GM23338 (cell line): ENCODE measurements at regions not wholly inside any gene's neighbourhood (a gene's known extent, or its start where the extent isn't known, plus 50 kb on each side); places are given as distances from the start of the nearest gene placed in this dataset.

Experiments
- ATAC-seq: fragments of 200-7000 bp; cut with Tn5 transposase; 3 replicates; pipeline ENCODE4 v1.9.1; 2020
- DNase-seq: peaks from one replicate; pipeline ENCODE4 v3.0.0-alpha.2; 2015; ENCODE audit warnings: low spot score
- H2AFZ ChIP-seq: fragments of 200-600 bp; sonication (generic); 2 replicates; pipeline ENCODE4 v1.8.0; 2016; ENCODE audit warnings: antibody characterized with exemption, mild to moderate bottlenecking, moderate library complexity
- H3F3A ChIP-seq: fragments of 200-600 bp; sonication (generic); replicated peaks from 2 replicates; pipeline ENCODE4 v1.8.0; 2017; ENCODE audit warnings: antibody characterized with exemption, mixed run types, low read depth
- H3K27ac ChIP-seq: fragments of 200-600 bp; sonication (generic); 2 replicates; pipeline ENCODE4 v1.6.1; 2016; ENCODE audit warnings: low read depth
- H3K27me3 ChIP-seq: fragments of 200-600 bp; sonication (generic); 2 replicates; pipeline ENCODE4 v1.8.0; 2016; ENCODE audit warnings: mild to moderate bottlenecking, mixed run types, moderate library complexity; ENCODE audit not compliant: insufficient read depth
- H3K36me3 ChIP-seq: fragments of 200-600 bp; sonication (generic); 2 replicates; pipeline ENCODE4 v1.8.0; 2016; ENCODE audit warnings: mild to moderate bottlenecking; ENCODE audit not compliant: insufficient read depth
- H3K4me1 ChIP-seq: fragments of 200-600 bp; sonication (generic); 2 replicates; pipeline ENCODE4 v1.8.0; 2016; ENCODE audit warnings: mild to moderate bottlenecking, moderate library complexity; ENCODE audit not compliant: insufficient read depth
- H3K4me2 ChIP-seq: fragments of 200-600 bp; sonication (generic); 2 replicates; pipeline ENCODE4 v1.7.1; 2017; ENCODE audit warnings: mixed run types
- H3K4me3 ChIP-seq: fragments of 200-600 bp; sonication (generic); 2 replicates; pipeline ENCODE4 v1.6.1; 2016; ENCODE audit warnings: mixed run types
- H3K79me2 ChIP-seq: fragments of 200-600 bp; sonication (generic); replicated peaks from 2 replicates; pipeline ENCODE4 v1.8.0; 2017; ENCODE audit warnings: mild to moderate bottlenecking; ENCODE audit not compliant: insufficient read depth
- H3K9me2 ChIP-seq: fragments of 200-600 bp; sonication (generic); 2 replicates; pipeline ENCODE4 v1.8.0; 2017; ENCODE audit not compliant: insufficient read depth
- H4K20me1 ChIP-seq: fragments of 200-600 bp; sonication (generic); replicated peaks from 2 replicates; pipeline ENCODE4 v1.8.0; 2017; ENCODE audit warnings: mild to moderate bottlenecking; ENCODE audit not compliant: insufficient read depth
- H3K27ac Mint-ChIP-seq: 2 replicates; pipeline ENCODE4 v1.8.0; 2020; ENCODE audit warnings: inconsistent platforms, mild to moderate bottlenecking, moderate library complexity, mixed read lengths
- H3K27me3 Mint-ChIP-seq: 3 replicates; pipeline ENCODE4 v1.8.0; 2022; ENCODE audit warnings: low read depth, mild to moderate bottlenecking, moderate library complexity, mixed read lengths, inconsistent platforms; ENCODE audit not compliant: insufficient read depth, poor library complexity
- H3K36me3 Mint-ChIP-seq: 3 replicates; pipeline ENCODE4 v1.8.0; 2021; ENCODE audit warnings: low read depth, mild to moderate bottlenecking, inconsistent platforms, moderate library complexity, mixed read lengths
- H3K4me1 Mint-ChIP-seq: 3 replicates; pipeline ENCODE4 v1.8.0; 2020; ENCODE audit warnings: mild to moderate bottlenecking, inconsistent platforms, mixed read lengths
- H3K4me3 Mint-ChIP-seq: 3 replicates; pipeline ENCODE4 v1.8.0; 2021; ENCODE audit warnings: moderate library complexity, mild to moderate bottlenecking, inconsistent platforms, mixed read lengths
- H3K9me3 Mint-ChIP-seq: 3 replicates; pipeline ENCODE4 v1.8.0; 2020; ENCODE audit warnings: moderate library complexity, mild to moderate bottlenecking, inconsistent platforms, mixed read lengths
- CREB1 ChIP-seq: fragments of 250-450 bp; sonication (Bioruptor Pico); IDR thresholded peaks from 2 replicates; pipeline ENCODE4 v1.5.0; 2020; ENCODE audit warnings: low read depth, mild to moderate bottlenecking, moderate library complexity
- EZH2phosphoT487 ChIP-seq: fragments of 200-600 bp; sonication (generic); IDR thresholded peaks from one replicate; pipeline ENCODE4 v1.8.1; 2018; ENCODE audit warnings: antibody characterized with exemption; ENCODE audit not compliant: unreplicated experiment
- JUNB ChIP-seq: IDR thresholded peaks from one replicate; pipeline ENCODE4 v1.6.1; 2016; ENCODE audit warnings: antibody characterized with exemption; ENCODE audit not compliant: unreplicated experiment
- POLR2AphosphoS5 ChIP-seq: IDR thresholded peaks from 2 replicates; pipeline ENCODE4 v1.6.1; 2016; ENCODE audit warnings: antibody characterized with exemption, low read depth
- ZNF114 ChIP-seq: fragments of 250-450 bp; sonication (Bioruptor Pico); IDR thresholded peaks from 2 replicates; pipeline ENCODE4 v1.5.0; 2020; ENCODE audit warnings: mild to moderate bottlenecking, moderate library complexity
- ZNF331 ChIP-seq: fragments of 250-450 bp; sonication (Bioruptor Pico); IDR thresholded peaks from 2 replicates; pipeline ENCODE4 v1.5.0; 2020; ENCODE audit warnings: low read depth, mild to moderate bottlenecking, moderate library complexity
- TF ChIP-seq, protein P1 (sequence below): fragments of 250-450 bp; sonication (Bioruptor Pico); IDR thresholded peaks from 2 replicates; pipeline ENCODE4 v1.5.0; 2020; ENCODE audit warnings: mild to moderate bottlenecking, moderate library complexity

DNA sequence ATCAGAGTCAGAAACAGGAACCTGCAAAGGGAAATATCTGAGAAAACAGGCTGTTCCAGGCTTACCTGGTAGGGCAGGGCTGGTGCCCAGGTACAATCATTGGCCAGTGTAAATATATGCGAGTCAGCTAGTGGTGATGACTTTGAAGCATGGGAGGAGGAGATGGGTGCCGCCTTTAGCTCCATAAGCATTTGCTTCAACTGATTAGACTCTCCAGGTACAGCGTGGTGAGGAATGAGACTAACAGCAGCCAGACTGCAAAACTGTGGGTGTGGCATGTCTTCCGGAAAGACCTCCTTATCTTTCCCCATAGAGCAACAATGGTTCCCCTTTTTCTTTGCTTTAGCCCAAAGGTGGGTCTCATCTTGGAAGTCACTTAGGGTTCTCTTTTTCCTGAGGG is 137.2 kb downstream of the LRIG2 start (continued):
- TF ChIP-seq, protein P1, sequence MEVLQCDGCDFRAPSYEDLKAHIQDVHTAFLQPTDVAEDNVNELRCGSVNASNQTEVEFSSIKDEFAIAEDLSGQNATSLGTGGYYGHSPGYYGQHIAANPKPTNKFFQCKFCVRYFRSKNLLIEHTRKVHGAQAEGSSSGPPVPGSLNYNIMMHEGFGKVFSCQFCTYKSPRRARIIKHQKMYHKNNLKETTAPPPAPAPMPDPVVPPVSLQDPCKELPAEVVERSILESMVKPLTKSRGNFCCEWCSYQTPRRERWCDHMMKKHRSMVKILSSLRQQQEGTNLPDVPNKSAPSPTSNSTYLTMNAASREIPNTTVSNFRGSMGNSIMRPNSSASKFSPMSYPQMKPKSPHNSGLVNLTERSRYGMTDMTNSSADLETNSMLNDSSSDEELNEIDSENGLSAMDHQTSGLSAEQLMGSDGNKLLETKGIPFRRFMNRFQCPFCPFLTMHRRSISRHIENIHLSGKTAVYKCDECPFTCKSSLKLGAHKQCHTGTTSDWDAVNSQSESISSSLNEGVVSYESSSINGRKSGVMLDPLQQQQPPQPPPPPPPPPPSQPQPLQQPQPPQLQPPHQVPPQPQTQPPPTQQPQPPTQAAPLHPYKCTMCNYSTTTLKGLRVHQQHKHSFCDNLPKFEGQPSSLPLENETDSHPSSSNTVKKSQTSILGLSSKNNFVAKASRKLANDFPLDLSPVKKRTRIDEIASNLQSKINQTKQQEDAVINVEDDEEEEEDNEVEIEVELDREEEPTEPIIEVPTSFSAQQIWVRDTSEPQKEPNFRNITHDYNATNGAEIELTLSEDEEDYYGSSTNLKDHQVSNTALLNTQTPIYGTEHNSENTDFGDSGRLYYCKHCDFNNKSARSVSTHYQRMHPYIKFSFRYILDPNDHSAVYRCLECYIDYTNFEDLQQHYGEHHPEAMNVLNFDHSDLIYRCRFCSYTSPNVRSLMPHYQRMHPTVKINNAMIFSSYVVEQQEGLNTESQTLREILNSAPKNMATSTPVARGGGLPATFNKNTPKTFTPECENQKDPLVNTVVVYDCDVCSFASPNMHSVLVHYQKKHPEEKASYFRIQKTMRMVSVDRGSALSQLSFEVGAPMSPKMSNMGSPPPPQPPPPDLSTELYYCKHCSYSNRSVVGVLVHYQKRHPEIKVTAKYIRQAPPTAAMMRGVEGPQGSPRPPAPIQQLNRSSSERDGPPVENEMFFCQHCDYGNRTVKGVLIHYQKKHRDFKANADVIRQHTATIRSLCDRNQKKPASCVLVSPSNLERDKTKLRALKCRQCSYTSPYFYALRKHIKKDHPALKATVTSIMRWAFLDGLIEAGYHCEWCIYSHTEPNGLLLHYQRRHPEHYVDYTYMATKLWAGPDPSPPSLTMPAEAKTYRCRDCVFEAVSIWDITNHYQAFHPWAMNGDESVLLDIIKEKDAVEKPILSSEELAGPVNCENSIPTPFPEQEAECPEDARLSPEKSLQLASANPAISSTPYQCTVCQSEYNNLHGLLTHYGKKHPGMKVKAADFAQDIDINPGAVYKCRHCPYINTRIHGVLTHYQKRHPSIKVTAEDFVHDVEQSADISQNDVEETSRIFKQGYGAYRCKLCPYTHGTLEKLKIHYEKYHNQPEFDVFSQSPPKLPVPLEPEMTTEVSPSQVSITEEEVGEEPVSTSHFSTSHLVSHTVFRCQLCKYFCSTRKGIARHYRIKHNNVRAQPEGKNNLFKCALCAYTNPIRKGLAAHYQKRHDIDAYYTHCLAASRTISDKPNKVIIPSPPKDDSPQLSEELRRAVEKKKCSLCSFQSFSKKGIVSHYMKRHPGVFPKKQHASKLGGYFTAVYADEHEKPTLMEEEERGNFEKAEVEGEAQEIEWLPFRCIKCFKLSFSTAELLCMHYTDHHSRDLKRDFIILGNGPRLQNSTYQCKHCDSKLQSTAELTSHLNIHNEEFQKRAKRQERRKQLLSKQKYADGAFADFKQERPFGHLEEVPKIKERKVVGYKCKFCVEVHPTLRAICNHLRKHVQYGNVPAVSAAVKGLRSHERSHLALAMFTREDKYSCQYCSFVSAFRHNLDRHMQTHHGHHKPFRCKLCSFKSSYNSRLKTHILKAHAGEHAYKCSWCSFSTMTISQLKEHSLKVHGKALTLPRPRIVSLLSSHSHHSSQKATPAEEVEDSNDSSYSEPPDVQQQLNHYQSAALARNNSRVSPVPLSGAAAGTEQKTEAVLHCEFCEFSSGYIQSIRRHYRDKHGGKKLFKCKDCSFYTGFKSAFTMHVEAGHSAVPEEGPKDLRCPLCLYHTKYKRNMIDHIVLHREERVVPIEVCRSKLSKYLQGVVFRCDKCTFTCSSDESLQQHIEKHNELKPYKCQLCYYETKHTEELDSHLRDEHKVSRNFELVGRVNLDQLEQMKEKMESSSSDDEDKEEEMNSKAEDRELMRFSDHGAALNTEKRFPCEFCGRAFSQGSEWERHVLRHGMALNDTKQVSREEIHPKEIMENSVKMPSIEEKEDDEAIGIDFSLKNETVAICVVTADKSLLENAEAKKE (CRISPR knock-in tag) = no peak
- TF ChIP-seq EZH2phosphoT487 (no peak), ZNF114 (no peak), POLR2AphosphoS5 (no peak)

DNA sequence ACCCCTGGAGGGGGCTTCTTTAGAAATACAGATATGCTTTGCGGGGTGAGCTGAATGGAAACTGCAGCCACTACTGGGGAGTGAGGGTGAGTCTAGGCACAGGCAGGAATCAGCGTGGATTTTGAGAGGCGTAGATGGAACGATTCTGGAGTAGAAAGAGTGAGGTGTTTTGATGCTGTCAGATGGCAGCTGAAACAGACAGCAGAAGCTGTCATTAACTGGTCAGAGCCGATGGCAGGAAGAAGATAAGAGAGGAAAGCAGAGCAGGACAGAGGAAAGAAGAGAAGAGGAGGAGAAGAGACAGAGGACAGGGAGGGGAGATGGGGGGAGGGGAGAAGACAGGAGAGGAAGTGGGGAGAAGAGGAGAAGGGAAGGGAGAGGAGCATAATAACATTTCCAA is 138.5 kb downstream of the LRIG2 start:
- Mint-ChIP-seq H3K4me3 (no peak overlapping the region), H3K9me3 (peaks cover 27% of the 10 kb centered on the region), H3K27me3 (peaks cover 11% of the 10 kb centered on the region), H3K4me1 (peaks cover 17% of the 10 kb centered on the region), H3K27ac (no peak overlapping the region), H3K36me3 (peaks cover 23% of the 10 kb centered on the region)
- peak overlapping the region; percentile 94 for H2AFZ ChIP-seq
- DNase-seq (no peak), ATAC-seq (no peak)
- H3K27me3 ChIP-seq = no peaks in the 10 kb centered on the region
- no peaks in the 10 kb centered on the region for H3K79me2 ChIP-seq
- H3K4me3 ChIP-seq = no peak overlapping the region
- no peak overlapping the region for H3K27ac ChIP-seq
- no peak overlapping the region for H3K4me2 ChIP-seq
- 0 out of 2 replicates have a peak, but pooled peaks cover 6% of the 10 kb centered on the region for H3K9me2 ChIP-seq
- no peaks in the 10 kb centered on the region; the same call in 1 of the 2 replicates for H3K36me3 ChIP-seq
- H3K4me1 ChIP-seq = peaks cover 8% of the 10 kb centered on the region
- no peaks in the 10 kb centered on the region for H4K20me1 ChIP-seq
- H3F3A ChIP-seq = no peaks in the 10 kb centered on the region
- no peak for TF ChIP-seq POLR2AphosphoS5
- TF ChIP-seq ZNF331 = no peak
- no peak for TF ChIP-seq JUNB
- no peak for TF ChIP-seq CREB1
